ENCODE measurements at regions not wholly inside any gene's neighbourhood (a gene's known extent, or its start where the extent isn't known, plus 50 kb on each side); places are given as distances from the start of the nearest gene placed in this dataset.

GRCh38 chr9:119500072-119500771 is 131.0 kb upstream of the BRINP1 start:
- no peak for DNase-seq (ENCODE audit: low spot score)

GRCh38 chr9:119487118-119487827 is 118.0 kb upstream of the BRINP1 start:
- no peak for DNase-seq (ENCODE audit: low spot score)

- no peak for DNase-seq (ENCODE audit: low spot score)
Observed at GRCh38 chr9:119483153-119483552, 113.9 kb upstream of the BRINP1 start.

DNA sequence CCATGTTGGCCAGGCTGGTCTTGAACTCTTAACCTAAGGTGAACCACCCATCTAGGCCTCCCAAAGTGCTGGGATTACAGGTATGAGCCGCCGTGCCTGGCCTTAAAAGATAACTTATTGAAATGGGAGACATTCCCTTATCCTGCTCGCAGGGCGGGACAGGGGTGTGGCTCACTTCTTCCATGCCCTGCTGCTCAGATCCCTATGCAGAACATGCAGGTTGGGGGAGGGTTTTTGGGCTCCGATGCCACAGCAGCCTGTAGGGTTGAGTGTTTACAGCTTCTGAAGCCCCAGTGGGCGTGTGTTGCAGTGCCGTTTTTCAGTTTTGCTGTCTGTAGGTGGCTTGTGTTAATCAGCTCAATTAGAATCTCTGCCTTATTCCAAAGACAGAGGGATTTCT is 108.0 kb upstream of the BRINP1 start:
- DNase-seq (ENCODE audit: low spot score) = no peak

- DNase-seq (ENCODE audit: low spot score) = no peak
Observed at GRCh38 chr9:119458068-119458467, 88.8 kb upstream of the BRINP1 start.

DNA sequence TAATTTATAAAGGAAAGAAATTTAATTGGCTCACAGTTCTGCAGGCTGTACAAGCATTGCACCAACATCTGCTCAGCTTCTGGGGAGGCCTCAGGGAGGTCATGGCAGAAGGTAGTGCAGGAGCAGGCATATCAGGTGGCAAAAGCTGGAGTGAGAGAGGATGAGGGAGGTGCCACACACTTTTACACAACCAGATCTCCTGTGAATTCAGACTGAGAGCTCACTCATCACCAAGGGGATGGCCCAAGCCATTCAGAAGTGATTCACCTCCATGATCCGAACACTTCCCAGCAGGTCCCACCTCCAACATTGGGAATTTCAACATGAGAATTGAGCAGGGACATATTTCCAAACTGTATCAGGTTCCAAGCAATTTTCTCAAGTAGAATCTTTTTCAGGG is 84.7 kb upstream of the BRINP1 start:
- no peak for DNase-seq (ENCODE audit: low spot score)

GRCh38 chr9:119453490-119453911 is 84.3 kb upstream of the BRINP1 start:
- no peak for DNase-seq (ENCODE audit: low spot score)

GRCh38 chr9:119451426-119451825 is 82.2 kb upstream of the BRINP1 start:
- no peak for DNase-seq (ENCODE audit: low spot score)

GRCh38 chr9:119443179-119443578 is 73.9 kb upstream of the BRINP1 start:
- DNase-seq (ENCODE audit: low spot score) = no peak

DNA sequence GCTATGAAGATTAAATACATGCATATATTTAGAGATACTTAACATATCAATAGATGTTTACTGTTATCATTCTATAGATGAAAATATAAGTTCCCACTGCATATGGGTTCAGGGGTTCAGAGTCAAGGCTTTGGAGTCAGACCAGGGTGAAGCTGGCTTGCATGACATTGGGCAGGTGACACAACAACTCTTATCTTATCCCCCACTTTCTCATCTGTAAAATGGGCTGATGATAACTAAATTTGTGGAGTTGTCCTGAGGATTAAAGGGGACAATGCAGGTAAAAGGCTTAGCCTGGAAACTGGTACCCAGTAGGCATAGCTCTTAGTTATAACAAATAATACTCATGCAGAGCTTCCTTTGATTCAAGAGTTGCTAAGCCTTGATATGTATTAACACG is 72.6 kb upstream of the BRINP1 start:
- DNase-seq (ENCODE audit: low spot score) = no peak

- no peak for DNase-seq (ENCODE audit: low spot score)
Observed at GRCh38 chr9:119441338-119441737, 72.1 kb upstream of the BRINP1 start.

DNA sequence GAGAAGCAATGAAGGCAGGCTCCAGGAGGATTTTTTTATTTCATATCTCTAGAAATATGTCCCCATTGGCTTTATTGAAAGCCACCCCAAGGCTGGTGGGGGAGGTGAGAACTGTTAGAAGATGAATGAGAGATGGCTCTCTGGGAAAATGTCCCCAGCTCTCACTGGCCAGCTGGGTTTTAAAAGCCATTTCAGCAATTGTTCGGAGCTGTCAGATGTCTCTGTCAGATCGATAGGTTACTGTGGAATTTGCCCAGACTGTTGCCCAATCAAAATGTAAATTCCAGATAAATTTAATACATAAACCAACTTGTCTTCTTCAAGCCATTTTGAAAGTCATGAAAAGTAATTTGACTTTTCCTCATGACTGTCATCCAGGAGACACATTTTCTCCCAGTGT is 67.0 kb upstream of the BRINP1 start:
- no peak for DNase-seq (ENCODE audit: low spot score)

- no peak for DNase-seq (ENCODE audit: low spot score)
Observed at GRCh38 chr9:119435076-119435475, 65.8 kb upstream of the BRINP1 start.

DNA sequence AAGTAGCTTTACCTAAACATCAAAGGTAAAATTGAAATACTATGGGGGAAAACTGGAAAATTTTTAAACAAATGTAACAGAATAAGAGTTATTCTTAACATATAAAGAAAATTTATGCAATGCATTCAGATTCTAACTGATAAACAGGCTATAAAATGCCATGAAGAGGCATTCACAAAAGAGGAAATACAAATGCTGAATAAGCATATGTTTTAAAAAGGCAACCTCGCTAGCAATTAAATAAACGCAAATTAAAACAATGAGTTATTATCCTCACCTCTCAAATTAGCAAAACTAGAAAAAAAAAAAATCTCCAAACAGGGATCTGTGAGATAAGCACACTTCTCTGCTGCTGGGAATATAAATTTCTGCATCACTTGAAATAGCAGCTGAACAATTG is 63.2 kb upstream of the BRINP1 start:
- no peak for DNase-seq (ENCODE audit: low spot score)

GRCh38 chr9:119429302-119429701 is 60.1 kb upstream of the BRINP1 start:
- DNase-seq (ENCODE audit: low spot score) = no peak

DNA sequence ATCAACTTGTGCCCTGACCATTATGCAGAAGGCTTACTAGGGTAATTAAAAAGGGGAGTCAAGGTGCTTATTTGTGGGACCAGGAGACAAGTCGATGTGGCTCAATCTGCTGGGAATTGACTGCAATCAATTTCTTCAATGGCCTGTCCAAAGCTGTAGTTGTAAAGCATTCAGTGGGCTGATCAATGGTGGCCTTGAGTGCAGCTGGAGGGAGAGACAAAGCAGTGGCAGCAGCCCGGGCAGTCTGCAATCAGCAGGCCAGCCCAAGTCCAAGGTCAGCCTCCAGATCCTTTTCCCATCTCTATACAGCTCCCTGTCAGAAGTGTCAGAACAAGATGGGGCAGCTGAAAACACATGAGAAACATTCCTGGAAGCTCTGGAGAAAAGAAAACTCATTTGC is 51.0 kb upstream of the BRINP1 start:
- DNase-seq (ENCODE audit: low spot score) = no peak

All from A172 (cell line).